ENCODE measurements at regions not wholly inside any gene's neighbourhood (a gene's known extent, or its start where the extent isn't known, plus 50 kb on each side); places are given as distances from the start of the nearest gene placed in this dataset.

DNA sequence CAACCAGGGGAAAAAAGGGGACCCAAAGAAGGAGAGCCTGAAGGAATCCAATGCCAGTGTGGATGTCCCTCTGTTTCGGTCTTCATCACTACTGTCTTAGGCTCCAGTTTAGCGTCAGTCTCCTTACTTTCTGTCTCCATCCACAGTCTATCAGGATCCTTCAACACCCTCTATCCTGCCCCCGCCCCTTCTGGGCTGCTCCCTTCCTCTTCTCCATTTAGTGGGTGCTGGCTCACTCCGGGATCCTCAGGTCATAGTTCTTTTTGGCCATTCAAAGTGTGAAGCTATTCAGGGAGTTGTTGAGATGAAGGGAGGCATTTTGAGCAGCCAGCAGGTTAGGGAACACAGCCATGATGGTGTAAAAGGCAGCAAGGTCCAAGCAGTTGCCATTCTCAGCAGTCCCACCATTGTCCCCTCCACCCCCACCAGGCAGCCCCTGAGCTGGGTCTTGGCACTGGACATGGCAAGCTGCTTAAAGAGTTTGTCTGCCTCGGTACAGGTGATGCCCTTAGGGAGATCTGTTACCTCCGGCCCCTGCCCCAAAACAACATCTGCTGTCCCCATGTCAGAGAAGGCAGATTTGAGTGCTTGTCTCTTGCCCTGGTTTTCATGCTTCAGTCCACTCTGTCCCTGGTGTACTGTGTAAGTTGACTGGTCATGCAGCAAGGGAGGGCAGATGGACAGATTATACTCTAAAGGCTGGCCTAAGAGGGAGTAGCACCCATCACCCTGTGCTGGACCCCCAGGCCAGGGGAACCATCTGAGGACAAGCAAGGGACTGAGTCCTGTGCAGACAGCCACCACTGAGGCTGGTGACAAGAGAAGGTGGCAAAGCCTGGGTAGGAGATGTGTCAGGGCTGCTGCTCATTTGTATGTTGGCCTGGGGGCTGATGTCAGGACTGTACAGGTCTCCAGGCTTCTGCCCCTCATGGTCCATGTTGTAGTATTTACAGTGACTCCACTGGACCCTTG lies 842.0 kb downstream of the HACE1 start:
- TF ChIP-seq, protein P1, sequence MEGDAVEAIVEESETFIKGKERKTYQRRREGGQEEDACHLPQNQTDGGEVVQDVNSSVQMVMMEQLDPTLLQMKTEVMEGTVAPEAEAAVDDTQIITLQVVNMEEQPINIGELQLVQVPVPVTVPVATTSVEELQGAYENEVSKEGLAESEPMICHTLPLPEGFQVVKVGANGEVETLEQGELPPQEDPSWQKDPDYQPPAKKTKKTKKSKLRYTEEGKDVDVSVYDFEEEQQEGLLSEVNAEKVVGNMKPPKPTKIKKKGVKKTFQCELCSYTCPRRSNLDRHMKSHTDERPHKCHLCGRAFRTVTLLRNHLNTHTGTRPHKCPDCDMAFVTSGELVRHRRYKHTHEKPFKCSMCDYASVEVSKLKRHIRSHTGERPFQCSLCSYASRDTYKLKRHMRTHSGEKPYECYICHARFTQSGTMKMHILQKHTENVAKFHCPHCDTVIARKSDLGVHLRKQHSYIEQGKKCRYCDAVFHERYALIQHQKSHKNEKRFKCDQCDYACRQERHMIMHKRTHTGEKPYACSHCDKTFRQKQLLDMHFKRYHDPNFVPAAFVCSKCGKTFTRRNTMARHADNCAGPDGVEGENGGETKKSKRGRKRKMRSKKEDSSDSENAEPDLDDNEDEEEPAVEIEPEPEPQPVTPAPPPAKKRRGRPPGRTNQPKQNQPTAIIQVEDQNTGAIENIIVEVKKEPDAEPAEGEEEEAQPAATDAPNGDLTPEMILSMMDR (IDR thresholded peaks at IDR 0.05; ENCODE audit: extremely low read depth in 1 of 2, insufficient read depth in 1 of 2, low read depth in 1 of 2, low read length in 2 of 2) = no peak
- no peak for TF ChIP-seq POLR2A (IDR thresholded peaks at IDR 0.05; ENCODE audit: low read depth, low read length)
- no peak for TF ChIP-seq MYC (IDR thresholded peaks at IDR 0.05; ENCODE audit: low read depth, low read length)
- no peak for TF ChIP-seq POLR2AphosphoS5 (IDR thresholded peaks at IDR 0.05; ENCODE audit: insufficient read depth, low read depth, low read length)
- TF ChIP-seq EZH2 (IDR thresholded peaks at IDR 0.05; ENCODE audit: borderline replicate concordance, low read depth, low read length, severe bottlenecking) = no peak
- TF ChIP-seq, protein P2, sequence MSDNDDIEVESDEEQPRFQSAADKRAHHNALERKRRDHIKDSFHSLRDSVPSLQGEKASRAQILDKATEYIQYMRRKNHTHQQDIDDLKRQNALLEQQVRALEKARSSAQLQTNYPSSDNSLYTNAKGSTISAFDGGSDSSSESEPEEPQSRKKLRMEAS (IDR thresholded peaks at IDR 0.05; ENCODE audit: insufficient read depth, insufficient read length) = no peak
- TF ChIP-seq JUN (IDR thresholded peaks at IDR 0.05; ENCODE audit: borderline replicate concordance, insufficient read depth, insufficient read length, low read depth) = no peak
- no peak for TF ChIP-seq FOS (IDR thresholded peaks at IDR 0.05; ENCODE audit: borderline replicate concordance, insufficient read depth, low read length)

Measured in endothelial cell of umbilical vein (primary cell).